Left lung (tissue), 4 donors: ENCODE measurements at regions not wholly inside any gene's neighbourhood (a gene's known extent, or its start where the extent isn't known, plus 50 kb on each side); places are given as distances from the start of the nearest gene placed in this dataset.

Source experiments
- ATAC-seq: fragments of 200-7000 bp; cut with Tn5 transposase; one replicate; pipeline ENCODE4 v1.9.1; 2020; ENCODE audit warnings: moderate library complexity
- DNase-seq, 4 donors: peaks; one replicate each; pipeline ENCODE4 v3.0.0-alpha.2; 2013 to 2020
- H3K27ac ChIP-seq, 2 donors: fragments of 200-600 bp; sonication (generic) in 1 of 2; one replicate each; pipeline versions ENCODE4 v1.5.0 to v1.8.0; 2020 to 2021
- H3K27me3 ChIP-seq, 2 donors: fragments of 200-600 bp; sonication (generic) in 1 of 2; one replicate each; pipeline versions ENCODE4 v1.5.0 to v1.8.0; 2020 to 2021
- H3K36me3 ChIP-seq, 2 donors: fragments of 200-600 bp; sonication (generic) in 1 of 2; one replicate each; pipeline versions ENCODE4 v1.5.0 to v1.8.0; 2020 to 2021
- H3K4me1 ChIP-seq, 2 donors: fragments of 200-600 bp; one replicate each; pipeline ENCODE4 v1.8.0; 2021
- H3K4me3 ChIP-seq, 2 donors: fragments of 200-600 bp; sonication (generic) in 1 of 2; one replicate each; pipeline versions ENCODE4 v1.5.0 to v1.8.0; 2020 to 2021; ENCODE audit warnings: mild to moderate bottlenecking in 1 of 2
- H3K9me3 ChIP-seq, 2 donors: fragments of 200-600 bp; sonication (generic) in 1 of 2; one replicate each; pipeline versions ENCODE4 v1.5.0 to v1.8.0; 2020 to 2021
- intact Hi-C, 2 donors: fragments of 100-400 bp; cut with DNase I; formaldehyde crosslinking; loops; one replicate each; pipeline versions ENCODE4 v1.11.2 to v1.14.2; 2022
- TF ChIP-seq, protein P1 (sequence below), 2 donors: fragments of 200-600 bp; sonication (generic) in 1 of 2; IDR thresholded peaks; one replicate each; pipeline versions ENCODE4 v1.5.0 to v1.8.0; 2021; ENCODE audit warnings: antibody characterized with exemption in 2 of 2
- donor health status: DM: no; HTN: yes; CAD: no.
- donor health status: DM: no; HTN: no; CAD: no.

DNA sequence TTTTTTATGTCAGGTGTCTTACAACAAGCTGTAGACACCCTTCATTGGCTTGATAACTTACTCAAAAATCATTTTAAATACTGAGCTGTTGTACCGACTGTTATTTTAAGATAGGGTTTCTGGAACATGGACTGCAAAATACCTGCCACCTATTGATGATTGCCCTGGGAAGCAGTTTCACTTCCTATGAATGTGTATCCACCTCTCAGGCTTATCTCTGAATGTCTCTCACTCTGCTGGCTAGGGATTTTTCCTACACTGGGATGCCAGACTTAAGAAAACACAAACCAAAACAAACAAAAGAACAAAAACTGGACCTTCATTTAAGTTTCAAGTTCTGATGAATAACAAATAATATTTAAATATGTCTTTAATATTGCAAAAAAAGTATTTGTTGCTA is 663.7 kb downstream of the EFNB2 start:
- DNase-seq (no peak), ATAC-seq (no peak)
- TF ChIP-seq, protein P1, sequence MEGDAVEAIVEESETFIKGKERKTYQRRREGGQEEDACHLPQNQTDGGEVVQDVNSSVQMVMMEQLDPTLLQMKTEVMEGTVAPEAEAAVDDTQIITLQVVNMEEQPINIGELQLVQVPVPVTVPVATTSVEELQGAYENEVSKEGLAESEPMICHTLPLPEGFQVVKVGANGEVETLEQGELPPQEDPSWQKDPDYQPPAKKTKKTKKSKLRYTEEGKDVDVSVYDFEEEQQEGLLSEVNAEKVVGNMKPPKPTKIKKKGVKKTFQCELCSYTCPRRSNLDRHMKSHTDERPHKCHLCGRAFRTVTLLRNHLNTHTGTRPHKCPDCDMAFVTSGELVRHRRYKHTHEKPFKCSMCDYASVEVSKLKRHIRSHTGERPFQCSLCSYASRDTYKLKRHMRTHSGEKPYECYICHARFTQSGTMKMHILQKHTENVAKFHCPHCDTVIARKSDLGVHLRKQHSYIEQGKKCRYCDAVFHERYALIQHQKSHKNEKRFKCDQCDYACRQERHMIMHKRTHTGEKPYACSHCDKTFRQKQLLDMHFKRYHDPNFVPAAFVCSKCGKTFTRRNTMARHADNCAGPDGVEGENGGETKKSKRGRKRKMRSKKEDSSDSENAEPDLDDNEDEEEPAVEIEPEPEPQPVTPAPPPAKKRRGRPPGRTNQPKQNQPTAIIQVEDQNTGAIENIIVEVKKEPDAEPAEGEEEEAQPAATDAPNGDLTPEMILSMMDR (IDR thresholded peaks at IDR 0.05) = no peak
- H3K27me3 ChIP-seq = no peaks in the 10 kb centered on the region
- H3K9me3 ChIP-seq = no peaks in the 10 kb centered on the region
- intact Hi-C loops = no loop called here
- no peak overlapping the region for H3K4me3 ChIP-seq
- no peaks in the 10 kb centered on the region for H3K4me1 ChIP-seq
- no peaks in the 10 kb centered on the region for H3K36me3 ChIP-seq
- no peak overlapping the region for H3K27ac ChIP-seq

DNA sequence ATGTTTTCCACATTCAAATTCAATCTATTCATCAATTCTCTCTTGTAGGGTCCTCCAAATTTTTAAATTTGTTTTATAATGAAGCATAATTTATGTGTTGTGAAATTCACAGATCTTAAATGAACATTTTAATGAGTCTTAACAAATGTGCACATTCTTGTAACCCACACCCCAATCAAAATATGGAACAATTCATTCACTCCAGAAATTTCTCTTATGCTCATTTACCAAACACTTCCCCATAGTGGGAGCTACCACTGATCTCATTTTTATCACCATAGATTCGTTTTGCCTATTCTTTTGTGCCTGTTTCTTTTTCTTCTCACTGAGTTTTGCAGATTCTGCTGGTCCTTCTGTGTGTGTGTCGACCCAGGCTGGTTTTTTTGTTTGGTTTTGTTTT is 664.1 kb downstream of the EFNB2 start:
- H3K4me1 ChIP-seq = no peaks in the 10 kb centered on the region
- H3K4me3 ChIP-seq = no peak overlapping the region
- no peak for DNase-seq
- H3K27ac ChIP-seq = no peak overlapping the region
- intact Hi-C loops = no loop called here
- no peaks in the 10 kb centered on the region for H3K27me3 ChIP-seq
- ATAC-seq = no peak
- TF ChIP-seq, protein P1 (IDR thresholded peaks at IDR 0.05) = no peak
- H3K9me3 ChIP-seq = no peaks in the 10 kb centered on the region
- no peaks in the 10 kb centered on the region for H3K36me3 ChIP-seq

DNA sequence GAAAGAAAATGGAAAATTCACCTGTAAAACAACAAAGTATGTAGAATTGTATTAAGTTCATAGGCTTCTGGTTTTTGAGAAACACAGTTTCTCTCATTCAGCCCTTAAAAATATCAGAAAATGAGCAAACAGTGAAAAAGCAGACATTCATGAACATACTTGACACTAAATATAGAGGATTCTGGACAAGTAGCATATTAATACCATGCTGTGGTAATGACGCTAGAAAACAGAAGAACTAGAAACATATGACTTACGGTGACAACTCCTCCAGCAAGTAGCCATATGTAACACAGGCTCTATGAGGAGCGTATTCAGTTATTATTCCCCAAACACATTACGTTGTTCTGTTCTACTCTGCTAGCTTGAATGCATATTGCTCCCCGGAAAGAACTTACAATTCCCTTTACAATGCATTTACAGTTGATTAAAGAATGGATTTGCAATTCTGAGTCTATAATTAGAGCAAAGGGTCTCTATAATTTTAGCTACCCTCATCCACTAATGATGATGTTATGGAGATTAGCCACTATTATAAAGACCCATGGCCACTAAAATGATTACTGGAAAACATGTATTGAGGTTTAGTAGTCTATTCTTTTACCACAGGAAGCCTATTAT is 672.1 kb downstream of the EFNB2 start:
- ATAC-seq = no peak
- no peak overlapping the region for H3K27ac ChIP-seq
- H3K27me3 ChIP-seq = no peaks in the 10 kb centered on the region
- no peak overlapping the region for H3K4me3 ChIP-seq
- TF ChIP-seq, protein P1 (IDR thresholded peaks at IDR 0.05) = no peak
- intact Hi-C loops = no loop called here
- H3K4me1 ChIP-seq = no peaks in the 10 kb centered on the region
- H3K36me3 ChIP-seq = no peaks in the 10 kb centered on the region
- no peak for DNase-seq
- H3K9me3 ChIP-seq = peaks cover 0 to under 1% of the 10 kb centered on the region in 2 donors

DNA sequence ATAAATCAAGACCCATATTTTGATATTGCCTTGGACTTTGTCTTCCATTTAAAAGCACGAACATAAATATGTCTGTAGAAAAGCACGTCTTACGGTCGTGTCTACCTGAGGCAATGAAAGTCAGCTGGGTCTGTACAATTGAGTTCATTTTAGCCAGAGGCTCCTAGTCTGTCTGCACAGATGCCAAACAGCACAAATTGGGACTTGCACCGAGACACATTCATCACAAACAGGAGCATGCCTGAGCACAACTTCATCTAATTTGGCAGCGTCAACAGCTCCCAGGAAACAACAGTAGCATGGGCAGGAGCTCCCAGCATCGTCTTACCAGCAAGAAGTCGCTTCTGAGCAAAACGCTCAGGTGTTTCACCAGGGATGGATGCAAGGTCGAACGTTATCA is 687.0 kb downstream of the EFNB2 start:
- no peak for ATAC-seq
- Histone ChIP-seq H3K36me3 (no peaks in the 10 kb centered on the region), H3K27me3 (no peaks in the 10 kb centered on the region), H3K27ac (no peak overlapping the region), H3K9me3 (no peaks in the 10 kb centered on the region), H3K4me3 (no peak overlapping the region), H3K4me1 (no peaks in the 10 kb centered on the region)
- DNase-seq = no peak
- intact Hi-C loops = no loop called here
- TF ChIP-seq, protein P1 (IDR thresholded peaks at IDR 0.05) = no peak

DNA sequence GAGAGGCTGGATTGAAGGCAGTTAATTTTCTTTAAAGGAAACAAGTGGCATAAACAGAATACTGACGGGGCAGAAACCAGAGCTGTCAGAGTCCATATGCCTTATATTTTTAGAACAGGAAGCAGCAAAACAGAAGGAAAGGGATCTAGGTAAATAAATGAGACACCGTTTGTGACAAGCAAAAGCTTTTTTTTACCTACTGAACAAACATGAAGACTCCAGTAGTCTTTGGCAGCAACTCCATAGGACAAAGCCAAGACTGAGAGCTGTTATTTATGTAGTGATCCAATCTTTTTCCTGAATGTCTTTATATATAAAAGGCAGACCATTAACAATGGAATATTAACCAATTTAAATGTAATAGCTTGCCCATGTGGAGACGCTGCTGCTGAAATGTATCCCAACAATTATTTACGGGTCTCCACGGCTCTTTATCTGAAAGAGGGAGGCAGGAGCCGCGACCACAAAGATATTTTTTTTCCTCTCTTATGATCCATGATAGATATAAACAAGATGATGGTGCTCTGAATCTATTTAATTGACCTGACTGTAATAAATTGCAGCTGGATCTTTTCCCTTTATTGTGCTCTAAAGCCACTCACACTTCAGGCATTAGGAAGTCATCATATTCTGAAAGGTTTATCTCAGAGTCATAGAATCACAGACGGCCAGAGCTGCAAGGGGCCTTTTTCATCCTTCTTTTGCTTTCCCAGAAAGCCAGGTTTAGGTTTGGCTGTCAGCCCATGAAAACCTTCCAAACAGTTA is 687.8 kb downstream of the EFNB2 start:
- DNase-seq (peak in 2 of 4 donors; percentile 15 to 37), ATAC-seq (no peak)

More for the DNA sequence above, 687.8 kb downstream of the EFNB2 start:
- no peaks in the 10 kb centered on the region for H3K4me1 ChIP-seq
- no peaks in the 10 kb centered on the region for H3K27me3 ChIP-seq
- H3K36me3 ChIP-seq = no peaks in the 10 kb centered on the region
- no peak overlapping the region for H3K27ac ChIP-seq
- no peaks in the 10 kb centered on the region for H3K9me3 ChIP-seq
- TF ChIP-seq, protein P1 (IDR thresholded peaks at IDR 0.05) = no peak
- no peak overlapping the region for H3K4me3 ChIP-seq
- intact Hi-C loops = no loop called here
